HUES48 (cell line): ENCODE measurements at regions not wholly inside any gene's neighbourhood (a gene's known extent, or its start where the extent isn't known, plus 50 kb on each side); places are given as distances from the start of the nearest gene placed in this dataset.
"Not testable (repeated sequence)": the region's sequence is repeated elsewhere in the genome, so short reads cannot be mapped to it uniquely, and the experiment has no call there.

Experiments used
- H3K27ac ChIP-seq: one replicate; pipeline ENCODE4 v1.7.0; 2013; ENCODE audit warnings: low read depth, low read length, inconsistent platforms
- H3K27me3 ChIP-seq: 2 replicates; pipeline ENCODE4 v1.6.1; 2013; ENCODE audit warnings: mild to moderate bottlenecking, low read length; ENCODE audit not compliant: control insufficient read depth, insufficient read depth
- H3K36me3 ChIP-seq: 2 replicates; pipeline ENCODE4 v1.6.1; 2013; ENCODE audit warnings: low read length; ENCODE audit not compliant: control insufficient read depth, insufficient read depth
- H3K4me1 ChIP-seq: 2 replicates; pipeline ENCODE4 v1.6.1; 2013; ENCODE audit warnings: mild to moderate bottlenecking, low read length; ENCODE audit not compliant: control insufficient read depth, insufficient read depth
- H3K4me3 ChIP-seq: 2 replicates; pipeline ENCODE4 v1.5.1; 2013; ENCODE audit warnings: mild to moderate bottlenecking, low read depth, low read length
- H3K9ac ChIP-seq: 2 replicates; pipeline ENCODE4 v1.6.1; 2013; ENCODE audit warnings: mild to moderate bottlenecking, low read depth, low read length, moderate library complexity
- H3K9me3 ChIP-seq: 2 replicates; pipeline ENCODE4 v1.6.1; 2013; ENCODE audit warnings: low read length; ENCODE audit not compliant: control insufficient read depth, insufficient read depth

GRCh38 chr3:182644013-182644412 is 149.3 kb upstream of the ATP11B start:
- H3K4me1 ChIP-seq, result no peaks in the 10 kb centered on the region
- no peaks in the 10 kb centered on the region for H3K27me3 ChIP-seq
- no peaks in the 10 kb centered on the region for H3K36me3 ChIP-seq
- H3K9me3 ChIP-seq, result no peaks in the 10 kb centered on the region
- no peak overlapping the region for H3K27ac ChIP-seq
- no peak overlapping the region for H3K9ac ChIP-seq
- no peak overlapping the region for H3K4me3 ChIP-seq

GRCh38 chr3:182644790-182645433 is 148.4 kb upstream of the ATP11B start:
- H3K9ac ChIP-seq, result no peak overlapping the region
- no peaks in the 10 kb centered on the region for H3K4me1 ChIP-seq
- H3K27ac ChIP-seq, result no peak overlapping the region
- no peaks in the 10 kb centered on the region for H3K27me3 ChIP-seq
- no peaks in the 10 kb centered on the region for H3K9me3 ChIP-seq
- no peaks in the 10 kb centered on the region for H3K36me3 ChIP-seq
- H3K4me3 ChIP-seq, result no peak overlapping the region

GRCh38 chr3:182650568-182651128 is 142.7 kb upstream of the ATP11B start:
- Histone ChIP-seq H3K27me3 (no peaks in the 10 kb centered on the region), H3K4me1 (no peaks in the 10 kb centered on the region), H3K9me3 (no peaks in the 10 kb centered on the region), H3K27ac (no peak overlapping the region), H3K4me3 (no peak overlapping the region), H3K36me3 (no peaks in the 10 kb centered on the region), H3K9ac (no peak overlapping the region)

GRCh38 chr3:182651461-182651860 is 141.8 kb upstream of the ATP11B start:
- no peak overlapping the region for H3K27ac ChIP-seq
- no peak overlapping the region for H3K9ac ChIP-seq
- H3K9me3 ChIP-seq, result no peaks in the 10 kb centered on the region
- H3K4me3 ChIP-seq, result no peak overlapping the region
- no peaks in the 10 kb centered on the region for H3K4me1 ChIP-seq
- H3K36me3 ChIP-seq, result no peaks in the 10 kb centered on the region
- no peaks in the 10 kb centered on the region for H3K27me3 ChIP-seq

GRCh38 chr3:182653065-182653464 is 140.2 kb upstream of the ATP11B start:
- H3K36me3 ChIP-seq, H3K9me3 ChIP-seq, H3K27me3 ChIP-seq, H3K27ac ChIP-seq, H3K4me1 ChIP-seq, H3K9ac ChIP-seq, H3K4me3 ChIP-seq: not testable (repeated sequence)

- no peaks in the 10 kb centered on the region for H3K27me3 ChIP-seq
- no peak overlapping the region for H3K9ac ChIP-seq
- no peaks in the 10 kb centered on the region for H3K36me3 ChIP-seq
- peaks cover 8% of the 10 kb centered on the region; the same call in 1 of the 2 replicates for H3K4me1 ChIP-seq
- no peaks in the 10 kb centered on the region for H3K9me3 ChIP-seq
- H3K4me3 ChIP-seq, result no peak overlapping the region
- H3K27ac ChIP-seq, result no peak overlapping the region
Observed at GRCh38 chr3:182668541-182668940, 124.8 kb upstream of the ATP11B start.

GRCh38 chr3:182668974-182669373 is 124.3 kb upstream of the ATP11B start:
- Histone ChIP-seq H3K27me3 (no peaks in the 10 kb centered on the region), H3K4me1 (peaks cover 8% of the 10 kb centered on the region; the same call in 1 of the 2 replicates), H3K27ac (no peak overlapping the region), H3K9me3 (no peaks in the 10 kb centered on the region), H3K4me3 (no peak overlapping the region), H3K36me3 (no peaks in the 10 kb centered on the region), H3K9ac (no peak overlapping the region)

GRCh38 chr3:182671541-182671940 is 121.8 kb upstream of the ATP11B start:
- Histone ChIP-seq H3K9ac (no peak overlapping the region), H3K36me3 (no peaks in the 10 kb centered on the region), H3K4me1 (peaks cover 8% of the 10 kb centered on the region; the same call in 1 of the 2 replicates), H3K4me3 (no peak overlapping the region), H3K9me3 (no peaks in the 10 kb centered on the region), H3K27ac (no peak overlapping the region), H3K27me3 (no peaks in the 10 kb centered on the region)

GRCh38 chr3:182671942-182672341 is 121.4 kb upstream of the ATP11B start:
- Histone ChIP-seq H3K9ac (no peak overlapping the region), H3K4me1 (peaks cover 8% of the 10 kb centered on the region; the same call in 1 of the 2 replicates), H3K4me3 (no peak overlapping the region), H3K27ac (no peak overlapping the region), H3K9me3 (no peaks in the 10 kb centered on the region), H3K36me3 (no peaks in the 10 kb centered on the region), H3K27me3 (no peaks in the 10 kb centered on the region)

GRCh38 chr3:182673336-182673735 is 120.0 kb upstream of the ATP11B start:
- Histone ChIP-seq H3K4me1 (peaks cover 8% of the 10 kb centered on the region; the same call in 1 of the 2 replicates), H3K4me3 (no peak overlapping the region), H3K36me3 (no peaks in the 10 kb centered on the region), H3K9ac (no peak overlapping the region), H3K27ac (no peak overlapping the region), H3K9me3 (no peaks in the 10 kb centered on the region), H3K27me3 (no peaks in the 10 kb centered on the region)

- H3K4me1 ChIP-seq, result 0 out of 2 replicates have a peak, but pooled peaks cover 6% of the 10 kb centered on the region
- H3K27me3 ChIP-seq, result peaks cover 11% of the 10 kb centered on the region
- no peaks in the 10 kb centered on the region for H3K36me3 ChIP-seq
- no peaks in the 10 kb centered on the region for H3K9me3 ChIP-seq
- H3K27ac ChIP-seq, result peak overlapping the region; percentile 67
- H3K4me3 ChIP-seq, result peak overlapping the region; percentile 64
- H3K9ac ChIP-seq, result peak overlapping the region; percentile 51
Observed at GRCh38 chr3:182682263-182683241, 110.8 kb upstream of the ATP11B start.
